Tibial nerve (tissue), 4 donors: ENCODE measurements at regions not wholly inside any gene's neighbourhood (a gene's known extent, or its start where the extent isn't known, plus 50 kb on each side); places are given as distances from the start of the nearest gene placed in this dataset.
"Not testable (repeated sequence)": the region's sequence is repeated elsewhere in the genome, so short reads cannot be mapped to it uniquely, and the experiment has no call there.

Experiments used
- DNase-seq, 2 donors: peaks; one replicate each; pipeline ENCODE4 v3.0.0-alpha.2; 2019; ENCODE audit warnings: low spot score in 2 of 2
- H3K27ac ChIP-seq, 4 donors: fragments of 200-600 bp; sonication (generic) in 3 of 4; one replicate each; pipeline ENCODE4 v1.5.1; 2017 to 2019; ENCODE audit warnings: mild to moderate bottlenecking in 1 of 4
- H3K27me3 ChIP-seq, 2 donors: fragments of 200-600 bp; sonication (generic) in 1 of 2; one replicate each; pipeline versions ENCODE4 v1.5.1 to v1.6.0; 2017 to 2019
- H3K36me3 ChIP-seq, 3 donors: fragments of 200-600 bp; sonication (generic); one replicate each; pipeline ENCODE4 v1.5.1; 2018 to 2019
- H3K4me1 ChIP-seq, 4 donors: fragments of 200-600 bp; sonication (generic) in 3 of 4; one replicate each; pipeline ENCODE4 v1.5.1; 2017 to 2019
- H3K4me3 ChIP-seq, 4 donors: fragments of 200-600 bp; sonication (generic) in 3 of 4; one replicate each; pipeline ENCODE4 v1.5.1; 2017 to 2019; ENCODE audit warnings: mild to moderate bottlenecking in 1 of 4, moderate library complexity in 1 of 4
- H3K9me3 ChIP-seq, 4 donors: fragments of 200-600 bp; sonication (generic) in 3 of 4; one replicate each; pipeline ENCODE4 v1.5.1; 2017 to 2019
- CTCF ChIP-seq, 5 experiments: fragments of 200-600 bp in 3 of 5; fragments of 450-650 bp in 2 of 5; sonication (generic) in 3 of 5; IDR thresholded peaks; one replicate each; pipeline ENCODE4 v1.5.1; 2016 to 2019; ENCODE audit warnings: antibody characterized with exemption in 5 of 5, mild to moderate bottlenecking in 3 of 5, moderate library complexity in 2 of 5
- EP300 ChIP-seq, 2 donors: sonication (generic); formaldehyde crosslinking; IDR thresholded peaks; one replicate each; pipeline ENCODE4 v1.6.1; 2017; ENCODE audit warnings: antibody characterized with exemption in 2 of 2, mild to moderate bottlenecking in 1 of 2
- POLR2A ChIP-seq, 2 donors: fragments of 450-650 bp; IDR thresholded peaks; one replicate each; pipeline ENCODE4 v1.6.1; 2017; ENCODE audit warnings: antibody characterized with exemption in 2 of 2, mild to moderate bottlenecking in 2 of 2, moderate library complexity in 2 of 2
- WGBS, 2 donors: methylation state at CpG; one replicate each; pipeline ENCODE4 v1.1.5; 2018; 5-methylcytosine and 5-hydroxymethylcytosine counted together

GRCh38 chr2:226300196-226300886 is 499.3 kb downstream of the IRS1 start:
- no peaks in the 10 kb centered on the region for H3K9me3 ChIP-seq
- H3K27ac ChIP-seq = no peak overlapping the region
- 81 to 82% methylated on average over 5 of the region's 5 CpGs for WGBS, 2 donors
- H3K36me3 ChIP-seq = no peaks in the 10 kb centered on the region
- no peaks in the 10 kb centered on the region for H3K4me1 ChIP-seq
- TF ChIP-seq POLR2A (IDR thresholded peaks at IDR 0.05) = no peak
- TF ChIP-seq CTCF (IDR thresholded peaks at IDR 0.05) = no peak
- no peak for TF ChIP-seq EP300 (IDR thresholded peaks at IDR 0.05)
- DNase-seq = no peak
- no peak overlapping the region for H3K4me3 ChIP-seq
- no peaks in the 10 kb centered on the region for H3K27me3 ChIP-seq

- no peak for DNase-seq
- 59 to 82% methylated on average over 3 of the region's 3 CpGs for WGBS, 2 donors
These were observed 499.8 kb downstream of the IRS1 start for GRCh38 chr2:226299771-226300170.

GRCh38 chr2:226295681-226296080 is 503.9 kb downstream of the IRS1 start:
- no peak overlapping the region for H3K27ac ChIP-seq
- 70 to 75% methylated on average over 3 of the region's 3 CpGs for WGBS, 2 donors
- no peak for DNase-seq
- H3K27me3 ChIP-seq = no peaks in the 10 kb centered on the region
- H3K4me3 ChIP-seq = no peak overlapping the region
- TF ChIP-seq CTCF (IDR thresholded peaks at IDR 0.05) = no peak
- no peak for TF ChIP-seq POLR2A (IDR thresholded peaks at IDR 0.05)
- no peak for TF ChIP-seq EP300 (IDR thresholded peaks at IDR 0.05)
- peaks cover 0 to 5% (median 0%) of the 10 kb centered on the region in 4 donors for H3K4me1 ChIP-seq
- H3K36me3 ChIP-seq = no peaks in the 10 kb centered on the region
- H3K9me3 ChIP-seq = peaks cover 0 to 15% (median 2%) of the 10 kb centered on the region in 4 donors

More at GRCh38 chr2:226299771-226300170, 499.8 kb downstream of the IRS1 start:
- Histone ChIP-seq H3K27me3 (no peaks in the 10 kb centered on the region), H3K4me1 (peaks cover 0 to 5% (median 0%) of the 10 kb centered on the region in 4 donors), H3K9me3 (no peaks in the 10 kb centered on the region), H3K4me3 (no peak overlapping the region), H3K27ac (no peak overlapping the region), H3K36me3 (no peaks in the 10 kb centered on the region)
- TF ChIP-seq EP300 (IDR thresholded peaks at IDR 0.05) (no peak), POLR2A (IDR thresholded peaks at IDR 0.05) (no peak)

GRCh38 chr2:226295123-226295522 is 504.5 kb downstream of the IRS1 start:
- WGBS, 2 donors = 0 to 26% methylated on average over 1 of the region's 1 CpG
- H3K9me3 ChIP-seq = peaks cover 0 to 15% (median 4%) of the 10 kb centered on the region in 4 donors
- no peaks in the 10 kb centered on the region for H3K27me3 ChIP-seq
- DNase-seq = no peak
- no peak for TF ChIP-seq CTCF (IDR thresholded peaks at IDR 0.05)
- TF ChIP-seq EP300 (IDR thresholded peaks at IDR 0.05) = no peak
- TF ChIP-seq POLR2A (IDR thresholded peaks at IDR 0.05) = no peak
- H3K36me3 ChIP-seq = no peaks in the 10 kb centered on the region
- no peak overlapping the region for H3K27ac ChIP-seq
- no peak overlapping the region for H3K4me3 ChIP-seq
- peaks cover 0 to 5% (median 0%) of the 10 kb centered on the region in 4 donors for H3K4me1 ChIP-seq

GRCh38 chr2:226291281-226291680 is 508.3 kb downstream of the IRS1 start:
- H3K4me1 ChIP-seq, H3K36me3 ChIP-seq, H3K4me3 ChIP-seq, DNase-seq, H3K27me3 ChIP-seq, H3K27ac ChIP-seq: not testable (repeated sequence)
- peaks cover 0 to 15% (median 4%) of the 10 kb centered on the region in 4 donors for H3K9me3 ChIP-seq
- WGBS, 2 donors = 95 to 96% methylated on average over 1 of the region's 1 CpG

GRCh38 chr2:226286916-226287315 is 512.7 kb downstream of the IRS1 start:
- H3K4me1 ChIP-seq = no peaks in the 10 kb centered on the region
- H3K27ac ChIP-seq = no peak overlapping the region
- H3K9me3 ChIP-seq = peaks cover 0 to 10% (median 4%) of the 10 kb centered on the region in 4 donors
- no peak for DNase-seq
- WGBS, 2 donors = 63 to 76% methylated on average over 2 of the region's 2 CpGs
- TF ChIP-seq POLR2A (IDR thresholded peaks at IDR 0.05) (no peak), CTCF (IDR thresholded peaks at IDR 0.05) (no peak), EP300 (IDR thresholded peaks at IDR 0.05) (no peak)
- no peaks in the 10 kb centered on the region for H3K36me3 ChIP-seq
- no peaks in the 10 kb centered on the region for H3K27me3 ChIP-seq
- no peak overlapping the region for H3K4me3 ChIP-seq
